GM21526 (cell line): ENCODE measurements at regions not wholly inside any gene's neighbourhood (a gene's known extent, or its start where the extent isn't known, plus 50 kb on each side); places are given as distances from the start of the nearest gene placed in this dataset.

ENCODE experiments used
- ATAC-seq: cut with Tn5 transposase; IDR thresholded peaks from one replicate; pipeline ENCODE4 v1.9.1; 2021; ENCODE audit warnings: moderate library complexity; ENCODE audit not compliant: unreplicated experiment, low FRiP score

DNA sequence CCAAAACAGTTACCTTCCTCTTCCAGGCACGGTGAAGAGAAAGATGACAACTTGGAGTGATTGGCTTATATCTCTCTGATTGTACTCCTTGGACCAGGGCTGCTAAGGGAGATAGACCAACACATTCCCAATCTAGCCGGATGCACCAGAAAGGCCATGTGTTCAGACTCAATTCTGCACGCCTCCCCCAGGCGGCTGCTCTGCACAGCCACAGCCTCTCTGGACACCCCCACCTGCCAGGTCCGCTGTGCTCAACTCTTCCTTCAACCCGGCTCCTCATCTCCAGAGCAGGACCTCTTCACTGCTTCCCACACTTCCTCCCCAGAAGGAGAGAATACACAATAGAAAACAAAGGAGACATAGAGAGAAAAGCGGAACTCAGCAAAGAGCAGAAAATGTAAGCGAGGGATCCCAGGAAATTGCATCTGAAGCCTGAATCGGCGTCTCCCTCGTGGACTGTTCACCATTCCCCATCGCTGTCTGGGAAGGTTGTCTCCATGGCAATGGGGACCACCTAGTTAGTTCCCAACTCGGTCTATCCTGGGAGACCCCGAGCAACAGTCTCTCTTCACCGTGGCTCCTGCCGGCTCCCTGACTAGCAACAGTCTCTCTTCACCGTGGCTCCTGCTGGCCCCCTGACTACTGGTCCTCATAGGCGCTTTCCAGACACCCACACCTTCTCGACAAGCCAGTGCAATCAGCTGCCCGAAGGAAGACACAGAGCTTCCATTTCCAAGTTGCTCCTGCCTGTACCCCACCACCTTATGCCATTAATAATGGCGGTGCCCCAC, 361.7 kb upstream of the MYT1L start:
- no peak for ATAC-seq

DNA sequence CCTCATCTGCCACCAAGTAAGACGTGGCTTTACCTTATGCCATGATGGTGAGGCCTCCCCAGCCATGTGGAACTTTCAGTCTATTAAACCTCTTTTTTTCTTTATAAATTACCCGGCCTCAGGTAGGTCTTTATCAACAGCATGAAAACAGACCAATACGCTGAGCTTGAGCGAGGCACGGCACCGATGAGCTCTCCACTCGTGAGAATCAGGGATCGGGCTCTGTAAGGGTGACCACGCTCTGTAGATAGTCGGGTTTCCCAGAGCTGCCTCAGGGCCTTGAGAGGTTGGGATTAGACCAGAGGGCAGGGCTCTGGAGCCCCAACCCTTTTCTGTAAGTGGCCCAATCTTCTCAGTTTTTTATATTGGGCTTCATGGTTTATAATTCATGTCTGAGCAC, 360.3 kb upstream of the MYT1L start:
- no peak for ATAC-seq

DNA sequence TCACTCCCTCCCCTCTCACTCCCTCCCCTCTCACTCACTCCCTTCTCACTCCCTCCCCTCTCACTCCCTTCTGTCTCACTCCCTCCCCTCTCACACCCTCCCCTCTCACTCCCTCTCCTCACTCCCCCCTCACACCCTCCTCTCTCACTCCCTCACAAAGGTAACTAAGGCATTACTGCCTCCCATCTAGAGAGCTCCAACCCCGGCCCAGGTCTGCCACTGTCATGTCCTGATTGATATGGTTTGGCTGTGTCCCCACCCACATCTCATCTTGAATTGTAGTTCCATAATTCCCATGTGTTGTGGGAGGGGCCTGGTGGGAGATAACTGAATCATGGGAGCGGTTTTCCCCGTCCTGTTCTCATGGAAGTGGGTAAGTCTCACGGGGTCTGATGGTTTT, 359.9 kb upstream of the MYT1L start:
- no peak for ATAC-seq

DNA sequence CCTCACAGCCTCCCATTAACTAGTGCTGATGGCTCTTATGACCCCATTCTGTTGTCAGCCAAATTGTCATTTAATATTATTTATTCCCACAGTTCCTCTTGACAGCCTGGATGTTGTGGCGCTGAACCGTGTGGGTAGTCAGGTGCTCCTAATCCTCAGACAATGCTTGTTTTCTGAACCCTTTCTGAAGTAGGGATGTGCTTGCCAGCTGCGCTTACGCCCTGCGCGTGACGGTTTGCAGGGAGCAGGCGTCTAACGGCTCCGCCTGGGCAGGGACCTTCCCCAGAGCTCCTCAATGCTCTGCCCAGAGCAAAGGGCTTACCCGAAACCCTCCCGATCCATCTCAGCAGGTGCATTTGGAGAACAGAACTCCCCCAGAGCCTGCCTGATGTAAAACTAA, 358.2 kb upstream of the MYT1L start:
- no peak for ATAC-seq

DNA sequence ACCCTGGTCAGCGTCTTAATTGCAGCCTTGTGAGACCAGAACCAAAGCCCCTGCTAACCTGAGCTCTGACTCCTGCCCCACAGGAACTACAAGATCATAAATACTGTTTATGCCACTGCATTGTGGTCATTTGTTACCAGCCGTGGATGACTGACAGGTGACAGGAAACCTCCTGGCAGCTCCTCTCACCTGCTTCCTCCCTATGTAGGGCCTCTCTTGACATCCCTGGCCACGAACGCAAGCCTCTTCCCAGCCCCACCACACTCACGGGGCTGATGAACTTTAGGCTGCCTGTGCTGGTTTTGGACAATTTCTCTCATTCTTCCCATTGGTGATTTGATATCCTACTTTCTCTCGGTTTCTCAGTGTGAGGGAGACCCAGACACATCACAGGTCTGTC, 357.2 kb upstream of the MYT1L start:
- no peak for ATAC-seq

DNA sequence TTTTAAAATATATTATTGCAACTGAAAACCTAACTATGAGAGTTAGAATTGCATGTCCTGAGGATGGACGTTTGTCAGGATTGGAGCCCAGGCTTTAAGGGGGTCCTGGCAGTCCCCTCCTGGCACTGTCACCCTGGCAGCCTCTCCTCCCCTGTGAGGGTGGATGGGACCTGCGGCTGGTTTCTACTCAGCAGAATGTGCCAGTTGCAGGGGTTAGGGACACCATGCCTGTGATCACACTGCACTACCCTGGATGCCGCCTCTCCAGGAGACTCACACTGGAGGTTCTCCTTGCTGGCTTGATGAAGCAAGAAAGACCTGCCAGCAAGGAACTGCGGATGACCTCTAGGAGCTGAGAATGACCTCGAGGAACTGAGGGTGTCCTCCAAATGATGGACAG, 356.7 kb upstream of the MYT1L start:
- ATAC-seq: no peak

DNA sequence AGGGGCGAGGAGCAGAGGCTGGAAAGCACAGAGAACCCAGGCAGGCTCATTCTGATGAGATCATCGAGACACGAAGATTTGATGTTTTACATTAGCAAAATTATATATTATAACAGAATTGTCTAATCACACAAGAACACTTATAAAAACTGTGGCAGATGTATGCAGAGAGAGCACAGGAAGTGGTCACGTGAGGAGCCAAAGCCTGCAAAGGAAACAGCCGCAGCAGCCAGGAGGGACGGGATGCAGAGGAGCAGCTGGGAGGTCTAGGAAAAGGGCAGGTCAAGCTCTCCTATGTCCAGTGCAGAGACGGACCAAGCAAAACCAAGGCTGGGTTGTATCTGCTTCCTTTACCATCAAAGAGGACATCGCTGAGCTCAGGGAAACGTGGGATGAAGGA, 355.1 kb upstream of the MYT1L start:
- no peak for ATAC-seq

DNA sequence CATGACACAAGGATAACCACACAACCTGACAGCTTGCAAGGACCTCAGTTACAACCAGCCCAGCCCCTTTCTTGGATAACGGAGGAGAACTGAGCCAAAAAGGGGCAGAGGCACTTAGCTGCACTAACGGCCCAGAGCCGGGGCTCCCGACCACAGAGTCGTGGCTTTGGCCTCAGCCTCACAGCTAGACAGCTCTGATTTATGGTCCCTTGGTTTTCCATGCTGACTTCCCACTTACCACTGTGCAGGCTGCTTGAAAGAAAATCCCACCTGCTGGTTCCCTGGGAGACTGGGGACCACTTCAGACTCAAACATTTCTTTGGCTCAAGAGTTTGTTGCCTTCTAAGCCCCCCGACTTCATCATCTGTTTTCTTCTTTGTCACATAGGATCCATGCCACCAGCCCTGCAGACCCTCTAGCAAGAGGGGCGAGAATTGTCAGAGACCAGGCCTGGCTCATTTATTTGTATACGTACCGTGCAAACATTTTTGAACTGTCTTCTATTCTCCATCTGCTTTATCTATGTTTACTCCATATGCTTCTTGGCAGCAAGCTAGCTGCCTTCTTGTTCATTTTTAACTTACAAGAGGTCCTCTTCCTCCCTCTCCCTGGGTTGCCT, 352.6 kb upstream of the MYT1L start:
- ATAC-seq: no peak

DNA sequence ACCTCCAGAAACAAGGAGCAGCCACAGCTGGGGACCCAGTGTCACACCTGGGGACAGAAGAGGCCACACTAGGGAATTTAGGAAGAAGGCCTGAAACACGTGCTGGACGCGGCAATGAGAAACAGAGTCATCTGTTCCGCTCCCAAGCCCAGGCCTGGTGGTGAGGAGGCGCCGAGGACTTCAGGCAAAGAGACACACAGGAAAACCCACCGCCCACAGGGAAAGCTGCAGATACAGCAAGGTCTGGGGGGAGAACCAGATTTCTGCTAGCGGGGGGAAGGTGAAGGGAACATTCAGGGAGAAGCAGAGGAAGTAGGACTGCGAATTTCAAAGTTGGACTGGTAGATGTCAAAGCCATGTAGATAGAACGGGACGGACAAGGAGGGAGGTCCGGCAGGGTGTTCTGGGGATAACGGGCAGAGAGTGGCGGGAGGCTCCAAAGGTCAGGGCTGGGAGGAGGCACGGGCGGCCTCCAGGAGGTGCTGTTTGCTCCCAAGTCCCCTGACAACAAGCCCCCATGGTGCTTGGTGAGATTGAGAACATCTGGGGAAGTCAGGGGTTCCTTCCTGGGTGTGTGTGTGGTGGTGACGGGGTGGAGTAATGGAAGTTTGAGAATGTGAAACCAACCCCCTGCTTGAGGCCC, 351.7 kb upstream of the MYT1L start:
- no peak for ATAC-seq

DNA sequence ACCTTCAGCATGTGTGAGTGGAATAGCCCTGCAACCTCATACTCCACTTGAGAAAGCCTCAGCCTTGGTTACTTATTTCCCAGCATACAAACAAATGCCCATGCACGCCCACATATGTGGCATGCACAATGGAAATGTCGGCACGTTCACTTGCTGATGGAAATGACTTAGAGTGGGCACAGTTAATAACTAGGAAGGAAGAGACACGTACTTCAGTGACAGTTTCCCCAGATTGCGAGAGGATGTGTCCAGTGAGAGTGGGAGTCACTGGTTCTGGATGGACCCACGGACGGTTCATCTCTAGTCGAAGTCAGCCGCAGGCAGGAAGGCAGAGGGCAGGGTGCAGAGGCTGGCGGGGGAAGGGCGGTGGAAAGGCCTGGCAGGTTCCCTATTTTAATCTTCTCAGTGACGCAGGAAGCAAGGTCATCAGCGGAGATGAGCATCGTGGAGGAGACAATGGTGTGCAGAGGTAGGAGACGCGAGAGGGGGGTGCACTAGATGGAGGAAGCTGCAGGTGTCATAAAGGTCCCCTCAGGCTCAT, 350.7 kb upstream of the MYT1L start:
- ATAC-seq: no peak

DNA sequence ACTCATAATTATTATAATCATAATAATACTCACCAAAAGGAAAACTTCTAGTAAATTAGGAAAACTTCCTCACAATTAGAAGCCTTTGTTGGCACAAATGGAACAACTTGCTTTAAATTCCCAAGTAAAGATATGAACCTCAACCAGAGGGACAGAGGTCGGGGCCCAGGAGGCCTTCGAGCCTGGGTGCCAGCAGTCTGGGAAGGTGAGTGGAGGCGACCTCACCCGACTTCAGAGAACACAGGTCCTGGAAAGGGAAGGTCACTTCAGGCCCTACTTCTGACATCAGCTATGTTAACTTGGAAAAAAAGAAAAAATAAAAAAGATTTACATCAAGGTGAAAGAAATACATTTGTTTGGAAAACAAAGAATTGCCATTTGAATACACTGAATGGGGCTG, 350.0 kb upstream of the MYT1L start:
- no peak for ATAC-seq

DNA sequence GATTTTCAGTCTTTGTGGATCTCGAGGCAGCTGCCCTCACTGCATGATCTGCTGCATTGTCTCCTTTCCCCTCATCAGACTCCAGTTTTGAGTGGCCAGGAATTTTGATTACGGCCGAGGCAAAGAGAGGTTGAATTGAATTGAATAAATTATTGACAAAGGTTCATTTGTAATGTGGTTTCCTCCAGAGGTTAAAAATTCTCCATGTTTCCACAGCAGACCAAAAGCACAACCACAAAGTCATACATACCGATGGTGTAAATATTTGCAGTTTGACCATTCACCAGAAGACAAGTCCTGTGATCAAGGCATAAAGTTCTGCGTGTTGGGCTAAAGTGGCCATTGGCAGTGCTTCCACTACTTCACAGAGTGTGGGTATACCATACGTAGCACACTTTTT, 343.8 kb upstream of the MYT1L start:
- ATAC-seq: no peak

DNA sequence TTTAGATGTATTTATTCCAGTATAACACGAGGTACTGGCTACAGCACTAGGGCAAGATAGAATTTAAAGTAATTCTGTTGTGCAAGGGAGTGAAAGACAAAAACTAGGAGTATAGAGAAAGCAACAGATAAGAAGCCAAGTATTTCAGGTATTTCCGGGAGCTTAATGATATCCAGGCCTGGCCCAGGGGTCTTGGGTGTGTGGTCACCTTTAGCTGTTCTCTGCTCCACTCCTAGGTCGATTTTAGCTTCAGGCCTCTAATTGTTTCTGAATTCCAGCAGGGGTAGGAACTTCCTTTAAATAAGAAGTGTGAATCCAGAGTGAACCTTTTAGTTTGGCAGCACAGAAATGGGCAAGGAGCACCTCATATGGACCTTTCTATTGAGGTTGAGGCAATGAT, 342.3 kb upstream of the MYT1L start:
- no peak for ATAC-seq

DNA sequence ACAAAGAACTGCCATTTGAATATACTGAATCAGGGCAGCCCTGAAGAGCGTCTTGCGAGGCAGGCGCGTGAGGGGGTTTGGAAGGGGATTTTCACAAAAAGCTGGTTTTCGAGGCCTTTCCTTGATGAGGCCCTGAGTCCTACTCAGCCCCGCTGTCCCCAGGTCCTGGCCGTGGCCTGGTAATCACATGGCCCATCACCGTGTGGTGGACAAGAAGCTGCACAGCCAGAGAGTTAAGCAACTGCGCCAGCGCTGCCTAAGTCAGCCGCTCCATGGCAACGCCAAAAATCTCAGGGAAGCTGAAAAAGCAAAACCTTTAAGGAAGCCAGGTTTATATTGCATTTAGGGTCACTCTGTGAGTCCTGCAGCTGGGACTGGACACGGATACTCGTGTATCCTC, 341.2 kb upstream of the MYT1L start:
- no peak for ATAC-seq

DNA sequence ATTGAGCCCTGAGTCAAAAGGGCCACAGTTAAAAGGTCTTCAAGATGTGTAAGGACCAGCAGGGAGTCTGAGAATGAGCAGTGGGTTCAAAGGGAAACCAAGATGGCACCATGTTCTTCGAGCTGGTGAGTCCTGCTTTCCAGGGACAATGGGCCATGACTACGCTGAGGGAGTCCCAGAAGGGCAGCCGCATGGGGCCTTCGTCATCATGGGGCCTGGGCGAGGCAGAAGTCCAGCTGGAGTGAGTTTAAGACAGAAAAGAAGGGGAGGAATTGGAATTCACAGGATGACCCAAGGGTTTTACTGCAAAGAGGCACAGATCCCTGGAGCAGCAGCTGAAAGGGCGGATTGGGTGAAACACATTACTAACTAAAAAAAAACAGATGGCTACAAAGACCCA, 340.8 kb upstream of the MYT1L start:
- ATAC-seq: no peak

DNA sequence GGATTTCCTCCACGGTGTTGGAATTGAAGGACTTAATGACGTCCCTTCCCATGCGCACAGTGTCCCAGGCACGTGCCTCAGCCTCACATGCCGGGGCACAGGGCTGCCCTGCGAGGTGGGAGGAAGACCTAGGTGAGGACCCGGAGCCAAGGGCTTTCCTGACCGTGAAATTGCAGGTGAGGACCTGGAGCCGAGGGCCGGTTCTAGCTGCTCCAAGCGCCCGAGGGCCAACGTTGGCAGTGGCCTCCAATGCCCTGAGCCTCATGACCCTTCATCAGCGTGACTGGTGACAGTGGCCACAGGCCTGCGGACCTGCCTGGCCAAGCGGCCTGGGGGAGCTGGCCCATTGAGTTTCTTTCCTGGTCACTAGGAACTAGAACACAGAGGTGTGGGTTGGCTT, 338.2 kb upstream of the MYT1L start:
- no peak for ATAC-seq

DNA sequence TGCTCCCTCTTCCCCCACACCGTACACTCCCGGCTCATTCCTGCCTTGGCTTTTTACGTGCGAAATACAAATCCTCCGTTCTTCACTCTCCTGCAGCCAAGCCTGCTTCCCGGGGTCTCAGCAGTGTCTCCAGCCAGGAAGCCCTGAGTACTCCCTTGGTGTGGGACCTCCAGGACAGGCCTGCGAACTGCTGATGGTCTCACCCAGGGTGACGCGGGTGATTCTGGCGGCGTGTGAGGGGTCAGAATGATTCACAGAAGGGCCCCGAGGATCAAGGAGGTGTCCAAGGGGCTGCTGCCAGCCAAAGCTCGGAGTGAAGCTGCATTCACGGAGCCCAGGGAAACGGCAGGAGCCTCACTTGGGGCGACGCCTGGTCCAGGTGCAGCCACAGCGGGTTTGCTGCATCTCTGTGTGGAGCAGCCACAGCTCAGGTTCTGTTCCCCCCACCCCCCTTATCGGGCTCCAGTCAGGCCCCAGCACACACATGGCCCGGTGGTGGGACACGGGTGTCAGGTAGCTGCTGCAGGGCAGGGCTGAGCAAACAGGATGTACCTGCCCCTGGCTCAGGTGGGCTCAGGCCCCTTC, 337.7 kb upstream of the MYT1L start:
- no peak for ATAC-seq

DNA sequence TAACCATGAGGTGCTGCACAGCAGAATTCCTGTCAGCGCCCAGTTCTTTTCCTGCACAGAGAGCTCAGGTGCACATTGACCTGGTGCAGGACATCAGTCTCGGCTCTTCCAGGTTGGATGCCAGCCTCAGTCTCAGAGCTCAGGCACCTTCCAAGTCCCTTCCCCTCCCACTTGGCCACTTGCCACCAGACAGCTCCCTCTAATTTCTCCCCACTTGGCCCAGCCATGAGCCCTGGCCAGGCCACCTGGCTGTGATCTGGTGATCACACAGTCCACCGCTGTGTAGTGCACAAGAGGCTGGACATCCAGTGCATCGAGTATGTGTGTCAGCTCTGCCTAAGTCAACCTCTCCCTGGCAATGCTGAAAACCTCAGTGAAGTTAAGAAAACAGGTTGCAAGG, 336.6 kb upstream of the MYT1L start:
- ATAC-seq: no peak

DNA sequence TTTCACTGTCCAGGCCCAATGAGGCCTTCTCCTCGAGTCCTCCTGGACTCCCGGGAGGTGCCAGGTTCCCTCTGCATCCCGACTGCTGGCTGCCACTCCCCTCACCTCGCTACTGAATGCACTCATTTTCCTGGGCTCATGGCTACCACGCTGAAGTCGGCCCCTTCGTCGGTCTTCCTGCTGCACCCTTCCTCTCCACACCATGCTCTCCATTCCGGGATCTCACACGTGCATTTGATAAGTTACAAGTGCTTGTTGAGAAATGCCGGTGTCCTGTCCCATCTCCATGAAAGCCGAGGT, 334.7 kb upstream of the MYT1L start:
- ATAC-seq: no peak

DNA sequence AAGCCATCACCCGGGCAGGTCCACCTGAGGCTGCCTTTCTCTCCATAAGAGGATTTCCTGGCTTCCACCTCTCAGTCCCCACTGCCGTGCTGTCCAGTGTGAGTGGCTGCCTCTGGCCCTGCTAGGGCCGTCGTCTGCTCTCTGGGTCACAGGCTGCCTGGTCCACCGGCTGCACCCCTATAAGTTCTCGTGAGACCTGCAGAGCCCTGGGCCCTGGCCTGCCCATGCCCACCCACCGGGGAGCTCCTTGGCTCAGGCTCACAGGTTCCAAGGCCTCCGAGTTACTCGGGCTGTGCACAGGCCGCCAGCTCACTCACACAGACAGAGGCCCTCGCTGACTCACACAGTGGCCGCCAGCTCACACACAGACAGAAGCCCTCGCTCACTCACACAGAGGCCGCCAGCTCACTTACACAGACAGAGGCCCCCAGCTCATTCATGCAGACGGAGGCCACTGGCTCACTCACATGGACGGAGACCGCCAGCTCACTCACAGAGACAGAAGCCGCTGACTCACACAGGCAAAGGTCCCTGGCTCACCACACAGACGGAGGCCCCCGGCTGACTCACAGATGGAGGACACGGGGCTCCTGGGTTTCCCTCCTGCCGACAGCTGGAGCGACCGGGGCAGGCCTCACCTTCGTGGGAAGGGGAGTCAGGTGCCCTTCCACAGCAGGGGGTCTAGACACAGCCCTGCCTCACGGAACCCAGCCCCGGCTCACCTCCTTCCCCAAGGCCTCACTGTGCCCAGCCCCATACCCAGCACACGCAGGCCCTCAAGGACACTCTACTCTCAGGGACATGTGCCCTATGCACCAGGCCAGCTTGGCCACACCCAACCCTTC, 334.1 kb upstream of the MYT1L start:
- no peak for ATAC-seq
